DOHH2 (cell line): ENCODE measurements at regions not wholly inside any gene's neighbourhood (a gene's known extent, or its start where the extent isn't known, plus 50 kb on each side); places are given as distances from the start of the nearest gene placed in this dataset.

Experiments
- H3F3A ChIP-seq: fragments of 200-600 bp; sonication (generic), shearing (Covaris generic); 2 replicates; pipeline ENCODE4 v1.6.0; 2016; ENCODE audit warnings: antibody characterized with exemption, mild to moderate bottlenecking; ENCODE audit not compliant: control insufficient read depth, insufficient read depth
- H3K27ac ChIP-seq: fragments of 200-600 bp; sonication (generic); 2 replicates; pipeline ENCODE4 v1.5.1; 2014; ENCODE audit warnings: low read depth, mild to moderate bottlenecking, low read length, moderate library complexity
- H3K27me3 ChIP-seq: fragments of 200-600 bp; sonication (generic); 2 replicates; pipeline ENCODE4 v1.6.1; 2014; ENCODE audit warnings: mild to moderate bottlenecking, low read length, mixed read lengths; ENCODE audit not compliant: control insufficient read depth
- H3K36me3 ChIP-seq: fragments of 200-600 bp; sonication (generic); 2 replicates; pipeline ENCODE4 v1.6.1; 2014; ENCODE audit warnings: mild to moderate bottlenecking, low read length, moderate library complexity, mixed read lengths; ENCODE audit not compliant: control insufficient read depth
- H3K4me1 ChIP-seq: fragments of 200-600 bp; sonication (generic); 2 replicates; pipeline ENCODE4 v1.6.1; 2014; ENCODE audit warnings: mild to moderate bottlenecking, low read length, mixed read lengths; ENCODE audit not compliant: control insufficient read depth
- H3K4me2 ChIP-seq: fragments of 200-600 bp; sonication (generic); 2 replicates; pipeline ENCODE4 v1.6.0; 2014; ENCODE audit warnings: mild to moderate bottlenecking, low read length, moderate library complexity
- H3K4me3 ChIP-seq: fragments of 200-600 bp; sonication (generic); 2 replicates; pipeline ENCODE4 v1.5.1; 2014; ENCODE audit warnings: mild to moderate bottlenecking, low read length, mixed read lengths
- H3K79me2 ChIP-seq: fragments of 200-600 bp; sonication (generic); 2 replicates; pipeline ENCODE4 v1.6.1; 2014; ENCODE audit warnings: mild to moderate bottlenecking, low read length, mixed read lengths; ENCODE audit not compliant: control insufficient read depth
- H3K9me2 ChIP-seq: fragments of 200-600 bp; sonication (generic); replicated peaks from 2 replicates; pipeline ENCODE4 v1.6.1; 2014; ENCODE audit warnings: mild to moderate bottlenecking, low read length, mixed read lengths; ENCODE audit not compliant: control insufficient read depth
- H3K9me3 ChIP-seq: fragments of 200-600 bp; sonication (generic); 2 replicates; pipeline ENCODE4 v1.6.1; 2014; ENCODE audit warnings: antibody characterized with exemption, low read length, mixed read lengths; ENCODE audit not compliant: control insufficient read depth, insufficient read depth
- H4K20me1 ChIP-seq: fragments of 200-600 bp; sonication (generic); 2 replicates; pipeline ENCODE4 v1.6.0; 2014; ENCODE audit warnings: low read depth, mild to moderate bottlenecking, antibody characterized with exemption, low read length, moderate library complexity; ENCODE audit not compliant: control insufficient read depth, insufficient read depth
- EZH2phosphoT487 ChIP-seq: fragments of 200-600 bp; sonication (generic); IDR thresholded peaks from 2 replicates; pipeline ENCODE4 v1.6.1; 2017; ENCODE audit warnings: borderline replicate concordance, mild to moderate bottlenecking, antibody characterized with exemption, low read length, moderate library complexity, mixed read lengths
- TF ChIP-seq, protein P1 (sequence below): fragments of 200-600 bp; sonication (generic); IDR thresholded peaks from one replicate; pipeline ENCODE4 v1.5.1; 2014; ENCODE audit warnings: antibody characterized with exemption, mild to moderate bottlenecking, low read depth, low read length; ENCODE audit not compliant: poor library complexity, severe bottlenecking

DNA sequence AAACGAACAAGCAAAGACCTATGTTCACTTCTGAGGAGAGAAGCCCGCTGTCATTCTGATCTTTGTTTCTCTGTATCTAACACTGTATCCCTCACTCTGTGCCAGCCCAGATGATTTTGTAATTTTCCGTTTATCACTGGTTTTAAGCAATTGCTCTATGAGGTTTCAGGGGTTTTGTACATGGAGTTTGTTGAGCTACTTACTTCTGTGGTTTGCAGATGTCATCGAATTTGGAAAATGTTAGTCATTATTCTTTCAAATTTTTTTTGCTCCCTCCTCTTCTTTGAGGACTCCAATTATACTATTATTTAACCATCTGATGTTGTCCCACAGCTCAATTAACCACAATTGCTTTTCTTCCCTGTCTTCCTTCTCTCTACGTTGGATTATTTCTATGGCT, 650.9 kb upstream of the IGFBP3 start:
- no peak for TF ChIP-seq EZH2phosphoT487
- TF ChIP-seq, protein P1, sequence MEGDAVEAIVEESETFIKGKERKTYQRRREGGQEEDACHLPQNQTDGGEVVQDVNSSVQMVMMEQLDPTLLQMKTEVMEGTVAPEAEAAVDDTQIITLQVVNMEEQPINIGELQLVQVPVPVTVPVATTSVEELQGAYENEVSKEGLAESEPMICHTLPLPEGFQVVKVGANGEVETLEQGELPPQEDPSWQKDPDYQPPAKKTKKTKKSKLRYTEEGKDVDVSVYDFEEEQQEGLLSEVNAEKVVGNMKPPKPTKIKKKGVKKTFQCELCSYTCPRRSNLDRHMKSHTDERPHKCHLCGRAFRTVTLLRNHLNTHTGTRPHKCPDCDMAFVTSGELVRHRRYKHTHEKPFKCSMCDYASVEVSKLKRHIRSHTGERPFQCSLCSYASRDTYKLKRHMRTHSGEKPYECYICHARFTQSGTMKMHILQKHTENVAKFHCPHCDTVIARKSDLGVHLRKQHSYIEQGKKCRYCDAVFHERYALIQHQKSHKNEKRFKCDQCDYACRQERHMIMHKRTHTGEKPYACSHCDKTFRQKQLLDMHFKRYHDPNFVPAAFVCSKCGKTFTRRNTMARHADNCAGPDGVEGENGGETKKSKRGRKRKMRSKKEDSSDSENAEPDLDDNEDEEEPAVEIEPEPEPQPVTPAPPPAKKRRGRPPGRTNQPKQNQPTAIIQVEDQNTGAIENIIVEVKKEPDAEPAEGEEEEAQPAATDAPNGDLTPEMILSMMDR: no peak
- H3K4me3 ChIP-seq: no peak overlapping the region

DNA sequence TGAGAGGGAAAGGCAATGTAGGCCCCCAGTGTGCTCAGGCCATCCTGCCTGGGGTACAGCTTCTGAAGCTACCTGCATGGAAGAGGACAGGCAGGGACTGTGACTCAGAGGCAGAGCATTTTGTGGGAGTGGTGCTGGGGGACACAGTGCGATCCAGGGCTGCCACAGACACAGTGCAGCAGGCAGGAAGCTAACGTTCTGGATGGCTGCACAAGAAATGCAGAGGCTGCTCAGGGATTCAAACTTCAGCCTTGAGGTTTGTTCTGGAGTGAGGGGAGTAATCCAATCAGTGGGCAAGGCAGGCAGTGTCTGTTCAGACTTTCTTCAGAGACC, 648.0 kb upstream of the IGFBP3 start:
- H3K9me2 ChIP-seq: no peaks in the 10 kb centered on the region
- no peaks in the 10 kb centered on the region for H3K27me3 ChIP-seq
- no peaks in the 10 kb centered on the region for H4K20me1 ChIP-seq
- H3K27ac ChIP-seq: no peak overlapping the region
- TF ChIP-seq, protein P1: no peak
- TF ChIP-seq EZH2phosphoT487: no peak
- no peaks in the 10 kb centered on the region for H3K36me3 ChIP-seq
- H3K79me2 ChIP-seq: no peaks in the 10 kb centered on the region
- no peaks in the 10 kb centered on the region for H3K4me1 ChIP-seq
- no peaks in the 10 kb centered on the region for H3F3A ChIP-seq
- H3K9me3 ChIP-seq: no peaks in the 10 kb centered on the region
- H3K4me3 ChIP-seq: no peak overlapping the region
- H3K4me2 ChIP-seq: no peak overlapping the region

More for the DNA sequence above, 650.9 kb upstream of the IGFBP3 start:
- H3K79me2 ChIP-seq: no peaks in the 10 kb centered on the region
- H3F3A ChIP-seq: no peaks in the 10 kb centered on the region
- H3K27ac ChIP-seq: no peak overlapping the region
- H4K20me1 ChIP-seq: no peaks in the 10 kb centered on the region
- H3K27me3 ChIP-seq: no peaks in the 10 kb centered on the region
- no peaks in the 10 kb centered on the region for H3K9me2 ChIP-seq
- no peaks in the 10 kb centered on the region for H3K4me1 ChIP-seq
- H3K4me2 ChIP-seq: no peak overlapping the region
- no peaks in the 10 kb centered on the region for H3K9me3 ChIP-seq
- H3K36me3 ChIP-seq: no peaks in the 10 kb centered on the region

DNA sequence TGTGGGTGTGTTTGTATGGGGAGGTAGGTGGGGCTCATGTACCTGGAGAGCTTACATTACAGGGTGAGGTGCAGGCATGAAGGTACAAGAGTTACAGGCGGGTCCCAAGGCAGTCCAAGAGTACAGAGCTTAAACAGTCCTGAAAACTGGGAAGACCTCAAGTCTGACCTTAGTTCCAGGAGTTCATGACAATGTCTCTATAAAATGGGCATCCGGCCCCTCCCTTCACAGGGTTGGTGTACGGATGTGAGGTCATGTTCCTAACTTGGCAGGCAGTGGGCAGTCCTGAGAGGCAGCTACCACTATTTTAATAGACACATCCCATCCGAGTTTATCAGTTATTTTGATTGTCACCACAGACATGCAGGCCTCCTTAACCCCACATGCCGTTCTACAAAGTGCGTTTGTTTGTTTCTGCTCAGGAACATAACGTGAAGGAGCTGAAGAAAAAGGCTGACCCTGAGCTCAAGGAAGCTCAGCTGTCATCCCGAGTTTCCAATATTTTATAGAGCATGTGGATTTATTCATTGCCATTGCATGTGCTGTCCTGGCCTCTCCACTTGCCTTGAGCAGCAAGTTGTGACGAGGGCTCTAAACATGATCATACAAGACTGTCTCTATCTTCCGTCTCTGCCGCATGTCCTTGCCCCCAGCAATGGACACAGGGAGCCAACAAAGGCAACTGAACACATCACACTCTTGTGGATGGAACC, 647.5 kb upstream of the IGFBP3 start:
- Histone ChIP-seq H3K4me1 (no peaks in the 10 kb centered on the region), H3F3A (no peaks in the 10 kb centered on the region), H3K79me2 (no peaks in the 10 kb centered on the region), H3K4me3 (no peak overlapping the region), H3K4me2 (no peak overlapping the region), H3K27me3 (no peaks in the 10 kb centered on the region), H4K20me1 (no peaks in the 10 kb centered on the region), H3K9me2 (no peaks in the 10 kb centered on the region), H3K27ac (no peak overlapping the region), H3K36me3 (no peaks in the 10 kb centered on the region), H3K9me3 (no peaks in the 10 kb centered on the region)
- TF ChIP-seq, protein P1: no peak
- no peak for TF ChIP-seq EZH2phosphoT487
